Activated CD4-positive, alpha-beta memory T cell treated with anti-CD3 and anti-CD28 coated beads, Interleukin-2, amount 10 ng/mL, durations not matched to agents 7 days and 5 days (primary cell): ENCODE measurements at regions not wholly inside any gene's neighbourhood (a gene's known extent, or its start where the extent isn't known, plus 50 kb on each side); places are given as distances from the start of the nearest gene placed in this dataset.

Experiments used
- CTCF ChIA-PET: fragments of 350-600 bp; sonication (Branson Sonifier 250); formaldehyde crosslinking; loops from one replicate; lab custom pipeline; 2021; ENCODE audit warnings: antibody characterized with exemption, inconsistent platforms; lab: Charles Lee
- POLR2A ChIA-PET: fragments of 350-600 bp; sonication (Branson Sonifier 250); formaldehyde crosslinking; loops from one replicate; lab custom pipeline; 2021; ENCODE audit warnings: antibody characterized with exemption; lab: Charles Lee
- DNase-seq: peaks from one replicate; pipeline ENCODE4 v3.0.0-alpha.2; 2020
- H3K27ac Mint-ChIP-seq: one replicate; pipeline ENCODE4 v1.8.0; 2021; ENCODE audit warnings: mild to moderate bottlenecking, mixed read lengths
- H3K27me3 Mint-ChIP-seq: one replicate; pipeline ENCODE4 v1.8.0; 2021; ENCODE audit warnings: mixed read lengths
- H3K36me3 Mint-ChIP-seq: one replicate; pipeline ENCODE4 v1.8.0; 2021; ENCODE audit warnings: low read depth, mixed read lengths
- H3K4me1 Mint-ChIP-seq: one replicate; pipeline ENCODE4 v1.8.0; 2021; ENCODE audit warnings: mixed read lengths
- H3K4me3 Mint-ChIP-seq: one replicate; pipeline ENCODE4 v1.8.0; 2021; ENCODE audit warnings: mild to moderate bottlenecking, mixed read lengths
- H3K9me3 Mint-ChIP-seq: one replicate; pipeline ENCODE4 v1.8.0; 2021; ENCODE audit warnings: mixed read lengths

- CTCF ChIA-PET = no interaction called here
- no peak overlapping the region for H3K27ac Mint-ChIP-seq
- no peak overlapping the region for H3K4me3 Mint-ChIP-seq
Measured at GRCh38 chr10:130358981-130359650, 222.9 kb downstream of the GLRX3 start.

GRCh38 chr10:130359711-130360110 is 223.5 kb downstream of the GLRX3 start:
- no peaks in the 10 kb centered on the region for H3K36me3 Mint-ChIP-seq
- ChIA-PET CTCF (no interaction called here), POLR2A (no interaction called here)
- H3K9me3 Mint-ChIP-seq = peaks cover 11% of the 10 kb centered on the region
- no peak overlapping the region for H3K4me3 Mint-ChIP-seq
- no peaks in the 10 kb centered on the region for H3K4me1 Mint-ChIP-seq
- no peak for DNase-seq
- H3K27ac Mint-ChIP-seq = no peak overlapping the region
- no peaks in the 10 kb centered on the region for H3K27me3 Mint-ChIP-seq

More at GRCh38 chr10:130358981-130359650, 222.9 kb downstream of the GLRX3 start:
- POLR2A ChIA-PET = no interaction called here
- no peak for DNase-seq
- Mint-ChIP-seq H3K27me3 (no peaks in the 10 kb centered on the region), H3K4me1 (no peaks in the 10 kb centered on the region), H3K36me3 (no peaks in the 10 kb centered on the region), H3K9me3 (peaks cover 11% of the 10 kb centered on the region)

GRCh38 chr10:130360826-130361311 is 224.7 kb downstream of the GLRX3 start:
- no peak overlapping the region for H3K27ac Mint-ChIP-seq
- DNase-seq = no peak
- CTCF ChIA-PET = no interaction called here
- peaks cover 11% of the 10 kb centered on the region for H3K9me3 Mint-ChIP-seq
- H3K4me1 Mint-ChIP-seq = no peaks in the 10 kb centered on the region
- no peaks in the 10 kb centered on the region for H3K27me3 Mint-ChIP-seq
- POLR2A ChIA-PET = no interaction called here
- no peak overlapping the region for H3K4me3 Mint-ChIP-seq
- H3K36me3 Mint-ChIP-seq = no peaks in the 10 kb centered on the region

DNA sequence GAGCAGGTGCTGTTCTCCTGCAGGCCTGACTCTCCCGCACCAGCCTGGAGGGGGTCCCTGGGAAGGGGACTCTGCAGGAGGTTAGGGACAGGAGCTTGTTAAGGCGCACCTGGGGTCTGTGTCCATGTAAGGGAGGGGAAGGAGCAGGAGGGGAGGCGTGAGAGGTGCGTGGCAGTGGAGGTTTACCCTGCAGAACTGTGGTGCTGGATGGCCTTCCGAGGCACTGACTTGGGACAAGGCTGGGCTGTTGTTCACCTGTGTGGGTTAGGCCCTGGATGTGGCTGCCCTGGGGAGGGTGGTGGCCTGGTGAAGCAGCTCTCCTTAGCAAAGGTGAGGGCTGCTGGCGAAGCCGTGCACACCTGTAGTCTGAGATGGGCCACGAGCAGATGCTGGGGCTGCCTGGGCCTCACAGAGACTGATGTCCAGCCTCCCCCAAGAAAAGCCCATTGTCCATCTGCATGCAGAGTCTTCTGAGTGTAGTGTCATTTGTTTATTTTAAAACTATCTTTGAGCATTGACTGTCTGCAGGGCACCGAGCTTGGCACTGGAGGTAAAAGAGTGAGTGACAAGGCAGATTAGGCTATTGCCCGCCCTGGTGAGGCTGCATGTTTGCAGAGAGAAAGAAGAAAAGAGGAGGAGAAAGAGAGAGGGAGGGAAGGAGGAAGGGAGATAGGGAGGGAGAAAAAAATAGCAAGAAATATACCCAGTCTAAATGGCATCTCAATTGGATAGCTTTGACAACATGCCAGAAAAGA is 225.3 kb downstream of the GLRX3 start:
- H3K4me1 Mint-ChIP-seq = no peaks in the 10 kb centered on the region
- no peaks in the 10 kb centered on the region for H3K27me3 Mint-ChIP-seq
- H3K9me3 Mint-ChIP-seq = peaks cover 11% of the 10 kb centered on the region
- ChIA-PET CTCF (no interaction called here), POLR2A (no interaction called here)
- DNase-seq = no peak
- H3K27ac Mint-ChIP-seq = no peak overlapping the region
- no peaks in the 10 kb centered on the region for H3K36me3 Mint-ChIP-seq
- H3K4me3 Mint-ChIP-seq = no peak overlapping the region

DNA sequence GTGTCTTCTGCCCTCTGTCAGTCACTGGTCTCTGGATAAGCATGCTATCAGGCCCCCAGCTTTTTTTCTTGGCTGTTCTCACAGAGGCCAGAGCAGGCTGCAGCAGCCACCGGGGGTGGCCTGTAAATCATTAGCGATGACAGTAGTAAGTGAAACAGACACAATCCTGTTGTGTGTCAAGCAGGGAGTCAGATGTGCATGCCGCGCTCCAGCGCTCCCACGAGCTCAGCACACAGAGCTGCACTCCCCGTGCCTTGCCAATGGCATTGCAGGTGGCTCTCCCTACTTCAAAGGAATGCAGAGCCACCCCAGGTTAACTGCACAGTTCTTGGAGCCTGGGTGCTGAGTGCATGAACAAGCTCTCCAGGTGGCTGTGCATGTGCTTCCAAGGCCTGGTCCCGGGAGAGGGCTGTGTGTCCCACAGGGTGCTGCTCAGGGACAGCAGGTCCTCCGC is 226.1 kb downstream of the GLRX3 start:
- CTCF ChIA-PET = no interaction called here
- no peaks in the 10 kb centered on the region for H3K4me1 Mint-ChIP-seq
- H3K27ac Mint-ChIP-seq = no peak overlapping the region
- POLR2A ChIA-PET = no interaction called here
- peaks cover 11% of the 10 kb centered on the region for H3K9me3 Mint-ChIP-seq
- H3K27me3 Mint-ChIP-seq = no peaks in the 10 kb centered on the region
- no peaks in the 10 kb centered on the region for H3K36me3 Mint-ChIP-seq
- H3K4me3 Mint-ChIP-seq = no peak overlapping the region
- no peak for DNase-seq

- no peak for DNase-seq
- POLR2A ChIA-PET = no interaction called here
- H3K4me3 Mint-ChIP-seq = no peak overlapping the region
Measured at GRCh38 chr10:130363051-130363450, 226.9 kb downstream of the GLRX3 start.

DNA sequence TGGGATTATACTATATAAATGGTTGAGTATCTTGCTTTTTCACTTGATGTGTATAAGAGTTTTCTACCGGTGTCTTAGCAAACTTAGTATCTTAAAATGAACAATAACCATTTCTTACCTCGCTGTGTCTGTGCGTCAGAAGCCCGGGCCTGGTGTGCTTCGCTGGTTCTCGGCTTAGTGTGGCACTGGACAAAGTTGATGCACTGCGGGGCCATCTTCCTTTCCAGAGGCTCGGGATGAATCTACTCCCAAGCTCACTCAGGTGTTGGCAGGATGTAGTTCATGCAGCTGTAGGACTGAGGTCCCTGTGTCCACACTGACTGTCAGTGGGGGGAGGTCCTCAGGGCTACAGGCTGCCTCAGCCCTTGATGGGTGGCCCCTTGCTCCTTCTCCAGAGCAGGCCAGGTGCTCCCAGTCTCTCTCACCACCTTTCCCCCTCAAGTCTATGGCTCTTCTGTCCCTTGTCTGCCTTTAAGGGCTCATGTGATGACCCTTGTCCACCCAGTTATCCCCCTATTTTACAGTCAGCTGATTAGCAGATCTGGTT is 227.8 kb downstream of the GLRX3 start:
- DNase-seq = no peak
- POLR2A ChIA-PET = no interaction called here
- no peaks in the 10 kb centered on the region for H3K4me1 Mint-ChIP-seq
- H3K27me3 Mint-ChIP-seq = no peaks in the 10 kb centered on the region
- no peaks in the 10 kb centered on the region for H3K36me3 Mint-ChIP-seq
- no peak overlapping the region for H3K27ac Mint-ChIP-seq
- H3K4me3 Mint-ChIP-seq = no peak overlapping the region
- CTCF ChIA-PET = no interaction called here
- H3K9me3 Mint-ChIP-seq = peaks cover 13% of the 10 kb centered on the region

More at GRCh38 chr10:130363051-130363450, 226.9 kb downstream of the GLRX3 start:
- CTCF ChIA-PET = no interaction called here
- Mint-ChIP-seq H3K36me3 (no peaks in the 10 kb centered on the region), H3K9me3 (peaks cover 12% of the 10 kb centered on the region), H3K27me3 (no peaks in the 10 kb centered on the region), H3K4me1 (no peaks in the 10 kb centered on the region), H3K27ac (no peak overlapping the region)

- Mint-ChIP-seq H3K9me3 (peaks cover 10% of the 10 kb centered on the region), H3K27me3 (no peaks in the 10 kb centered on the region), H3K4me1 (no peaks in the 10 kb centered on the region), H3K36me3 (no peaks in the 10 kb centered on the region), H3K27ac (no peak overlapping the region), H3K4me3 (no peak overlapping the region)
- ChIA-PET CTCF (no interaction called here), POLR2A (no interaction called here)
- no peak for DNase-seq
Measured at GRCh38 chr10:130364631-130365411, 228.6 kb downstream of the GLRX3 start.

- Mint-ChIP-seq H3K27ac (no peak overlapping the region), H3K9me3 (peaks cover 5% of the 10 kb centered on the region), H3K4me3 (no peak overlapping the region), H3K27me3 (no peaks in the 10 kb centered on the region), H3K4me1 (no peaks in the 10 kb centered on the region), H3K36me3 (no peaks in the 10 kb centered on the region)
- CTCF ChIA-PET = no interaction called here
- POLR2A ChIA-PET = no interaction called here
- DNase-seq = no peak
Measured at GRCh38 chr10:130368761-130369560, 232.8 kb downstream of the GLRX3 start.

DNA sequence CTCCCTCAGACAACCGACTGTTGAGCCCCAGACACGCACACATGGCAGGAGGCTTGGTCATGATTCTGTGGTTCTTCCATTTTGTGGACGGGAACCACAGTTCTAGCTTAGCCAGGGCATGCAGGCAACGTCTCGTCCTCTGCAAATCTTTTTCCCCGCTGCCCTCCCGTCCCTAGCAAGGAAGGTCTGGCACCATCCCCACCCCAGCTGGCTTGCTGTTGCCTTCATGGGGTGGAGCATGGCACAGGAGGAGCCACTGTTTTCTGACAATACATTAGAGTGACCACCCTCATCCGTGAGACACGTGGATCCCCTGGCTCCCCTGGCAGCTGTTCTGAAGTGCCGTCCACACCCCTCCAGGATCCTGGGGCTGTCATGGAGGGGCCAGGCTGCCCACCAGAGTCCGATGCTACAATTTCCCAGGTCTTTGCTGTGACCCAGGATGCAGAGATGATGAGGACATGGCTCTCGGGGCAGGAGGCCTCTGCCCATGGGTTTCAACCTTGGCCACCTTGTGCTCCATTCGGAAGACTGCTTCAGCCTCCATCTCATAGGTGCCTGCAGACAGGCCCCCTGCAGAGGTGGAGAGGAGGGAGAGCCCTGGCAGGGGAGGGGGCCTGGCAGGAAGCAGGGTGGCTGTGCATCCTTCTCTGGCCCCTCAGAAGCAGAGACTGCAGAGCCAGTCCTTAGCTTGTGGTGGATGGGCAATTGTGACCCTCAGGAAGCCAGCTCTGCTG is 233.6 kb downstream of the GLRX3 start:
- no peaks in the 10 kb centered on the region for H3K4me1 Mint-ChIP-seq
- POLR2A ChIA-PET = no interaction called here

GRCh38 chr10:130370721-130371120 is 234.5 kb downstream of the GLRX3 start:
- ChIA-PET CTCF (no interaction called here), POLR2A (no interaction called here)
- Mint-ChIP-seq H3K4me3 (no peak overlapping the region), H3K4me1 (no peaks in the 10 kb centered on the region), H3K27me3 (no peaks in the 10 kb centered on the region), H3K36me3 (no peaks in the 10 kb centered on the region), H3K9me3 (peaks cover 5% of the 10 kb centered on the region), H3K27ac (no peak overlapping the region)
- no peak for DNase-seq

More for the DNA sequence above, 233.6 kb downstream of the GLRX3 start:
- no peaks in the 10 kb centered on the region for H3K27me3 Mint-ChIP-seq
- H3K9me3 Mint-ChIP-seq = peaks cover 5% of the 10 kb centered on the region
- H3K4me3 Mint-ChIP-seq = no peak overlapping the region
- no peak for DNase-seq
- no peaks in the 10 kb centered on the region for H3K36me3 Mint-ChIP-seq
- H3K27ac Mint-ChIP-seq = no peak overlapping the region
- CTCF ChIA-PET = no interaction called here

GRCh38 chr10:130371156-130371555 is 235.0 kb downstream of the GLRX3 start:
- Mint-ChIP-seq H3K27me3 (no peaks in the 10 kb centered on the region), H3K4me1 (no peaks in the 10 kb centered on the region), H3K36me3 (no peaks in the 10 kb centered on the region), H3K9me3 (peaks cover 5% of the 10 kb centered on the region), H3K4me3 (no peak overlapping the region), H3K27ac (no peak overlapping the region)
- ChIA-PET POLR2A (no interaction called here), CTCF (no interaction called here)
- DNase-seq = no peak
